Osteoblast (primary cell): ENCODE measurements at regions not wholly inside any gene's neighbourhood (a gene's known extent, or its start where the extent isn't known, plus 50 kb on each side); places are given as distances from the start of the nearest gene placed in this dataset.

Experiments used
- DNase-seq: peaks from one replicate; pipeline ENCODE4 v3.0.0; 2011; ENCODE audit warnings: low spot score, mixed read lengths; ENCODE audit not compliant: insufficient read length; ENCODE audit errors: missing footprints
- H2AFZ ChIP-seq: 2 replicates; pipeline ENCODE4 v1.6.0; 2011; ENCODE audit warnings: mild to moderate bottlenecking, low read length
- H3K27ac ChIP-seq: 2 replicates; pipeline ENCODE4 v1.5.1; 2011; ENCODE audit warnings: mild to moderate bottlenecking, low read depth, low read length, moderate library complexity
- H3K27me3 ChIP-seq: 2 replicates; pipeline ENCODE4 v1.6.0; 2012; ENCODE audit warnings: mild to moderate bottlenecking, control low read depth, inconsistent platforms, low read length, moderate library complexity; ENCODE audit not compliant: insufficient read depth
- H3K36me3 ChIP-seq: 2 replicates; pipeline ENCODE4 v1.5.1; 2011; ENCODE audit warnings: mild to moderate bottlenecking, low read length, control low read depth, moderate library complexity; ENCODE audit not compliant: insufficient read depth
- H3K4me1 ChIP-seq: 2 replicates; pipeline ENCODE4 v1.5.1; 2011; ENCODE audit warnings: mild to moderate bottlenecking, low read length, control low read depth, moderate library complexity; ENCODE audit not compliant: insufficient read depth
- H3K4me2 ChIP-seq: 2 replicates; pipeline ENCODE4 v1.6.0; 2011; ENCODE audit warnings: mild to moderate bottlenecking, low read length; ENCODE audit not compliant: insufficient read depth
- H3K4me3 ChIP-seq: fragments of 200-600 bp; sonication (generic); 3 replicates; pipeline ENCODE4 v1.5.1; 2012; ENCODE audit warnings: mild to moderate bottlenecking, low read length, inconsistent platforms; ENCODE audit not compliant: insufficient read depth
- H3K79me2 ChIP-seq: 2 replicates; pipeline ENCODE4 v1.6.0; 2012; ENCODE audit warnings: mild to moderate bottlenecking, low read length, control low read depth, inconsistent platforms; ENCODE audit not compliant: insufficient read depth
- H3K9me3 ChIP-seq: 2 replicates; pipeline ENCODE4 v1.5.1; 2011; ENCODE audit warnings: low read depth, low read length, control low read depth
- H4K20me1 ChIP-seq: 2 replicates; pipeline ENCODE4 v1.6.0; 2012; ENCODE audit warnings: mild to moderate bottlenecking, low read length, control low read depth; ENCODE audit not compliant: insufficient read depth
- CTCF ChIP-seq: IDR thresholded peaks from 2 replicates; pipeline ENCODE4 v1.5.1; 2011; ENCODE audit warnings: mild to moderate bottlenecking, low read depth, low read length, moderate library complexity; ENCODE audit errors: extremely low read depth

- no peaks in the 10 kb centered on the region for H4K20me1 ChIP-seq
- H3K79me2 ChIP-seq = no peaks in the 10 kb centered on the region
- H3K4me3 ChIP-seq = no peak overlapping the region
- peaks cover 22% of the 10 kb centered on the region for H3K27me3 ChIP-seq
- no peak overlapping the region for H2AFZ ChIP-seq
- no peaks in the 10 kb centered on the region for H3K36me3 ChIP-seq
- no peaks in the 10 kb centered on the region for H3K4me1 ChIP-seq
- no peak for TF ChIP-seq CTCF
- peak; percentile 70 for DNase-seq
- peak overlapping the region; percentile 78 for H3K4me2 ChIP-seq
- H3K27ac ChIP-seq = no peak overlapping the region
- no peaks in the 10 kb centered on the region for H3K9me3 ChIP-seq
Observed at GRCh38 chr7:25952261-25953057, 199.5 kb upstream of the NFE2L3 start.

GRCh38 chr7:25953859-25954258 lies 198.1 kb upstream of the NFE2L3 start:
- H3K27ac ChIP-seq = no peak overlapping the region
- peaks cover 22% of the 10 kb centered on the region for H3K27me3 ChIP-seq
- H4K20me1 ChIP-seq = no peaks in the 10 kb centered on the region
- TF ChIP-seq CTCF = no peak
- no peak overlapping the region for H2AFZ ChIP-seq
- H3K4me2 ChIP-seq = no peak overlapping the region
- H3K4me1 ChIP-seq = no peaks in the 10 kb centered on the region
- no peaks in the 10 kb centered on the region for H3K9me3 ChIP-seq
- H3K36me3 ChIP-seq = no peaks in the 10 kb centered on the region
- DNase-seq = no peak
- no peaks in the 10 kb centered on the region for H3K79me2 ChIP-seq
- no peak overlapping the region for H3K4me3 ChIP-seq

GRCh38 chr7:25954395-25954794 lies 197.6 kb upstream of the NFE2L3 start:
- no peak for DNase-seq
- H3K4me3 ChIP-seq = no peak overlapping the region
- H3K9me3 ChIP-seq = no peaks in the 10 kb centered on the region
- H3K27ac ChIP-seq = no peak overlapping the region
- no peaks in the 10 kb centered on the region for H3K4me1 ChIP-seq
- no peak for TF ChIP-seq CTCF
- H3K36me3 ChIP-seq = no peaks in the 10 kb centered on the region
- no peaks in the 10 kb centered on the region for H3K79me2 ChIP-seq
- H2AFZ ChIP-seq = no peak overlapping the region
- peaks cover 18% of the 10 kb centered on the region for H3K27me3 ChIP-seq
- no peaks in the 10 kb centered on the region for H4K20me1 ChIP-seq
- H3K4me2 ChIP-seq = no peak overlapping the region

GRCh38 chr7:25959168-25959734 lies 192.7 kb upstream of the NFE2L3 start:
- Histone ChIP-seq H3K27ac (no peak overlapping the region), H4K20me1 (no peaks in the 10 kb centered on the region), H2AFZ (no peak overlapping the region), H3K9me3 (no peaks in the 10 kb centered on the region), H3K4me1 (no peaks in the 10 kb centered on the region), H3K27me3 (peaks cover 5% of the 10 kb centered on the region), H3K79me2 (no peaks in the 10 kb centered on the region), H3K36me3 (no peaks in the 10 kb centered on the region), H3K4me2 (no peak overlapping the region), H3K4me3 (no peak overlapping the region)
- no peak for DNase-seq
- no peak for TF ChIP-seq CTCF
